IMR-90 (cell line): ENCODE measurements at regions not wholly inside any gene's neighbourhood (a gene's known extent, or its start where the extent isn't known, plus 50 kb on each side); places are given as distances from the start of the nearest gene placed in this dataset.
A peak's percentile ranks its signal among the peaks of the same experiment; 100 is the strongest.

Experiments used
- ATAC-seq: fragments of 200-7000 bp; cut with Tn5 transposase; 2 replicates; pipeline ENCODE4 v1.9.1; 2020; ENCODE audit warnings: low read depth, mild to moderate bottlenecking, moderate library complexity
- BruUV-seq: library from RNA; stranded (reverse); fragments of 400-500 nt; replicated peaks from 2 replicates; lab custom pipeline; 2021; lab: Mats Ljungman, UMichigan
- CTCF ChIA-PET: fragments of 300-600 bp; formaldehyde crosslinking; extraction: SDS; loops from one replicate; lab custom pipeline; 2021; ENCODE audit warnings: antibody characterized with exemption; lab: Yijun Ruan, JAX
- POLR2A ChIA-PET: fragments of 300-600 bp; sonication (Branson Sonifier 250); formaldehyde crosslinking; loops from one replicate; lab custom pipeline; 2022; ENCODE audit warnings: antibody characterized with exemption; ENCODE audit not compliant: unreplicated experiment; lab: Charles Lee
- DNase-seq: peaks from one replicate; pipeline ENCODE4 v3.0.0; 2013
- H2AFZ ChIP-seq: replicated peaks from 2 replicates; pipeline ENCODE3; 2013; ENCODE audit warnings: low read length, mild to moderate bottlenecking; ENCODE audit not compliant: poor library complexity
- H2AK5ac ChIP-seq: 2 replicates; pipeline ENCODE4 v1.6.1; 2013; ENCODE audit warnings: low read depth, low read length, inconsistent platforms
- H2AK9ac ChIP-seq: replicated peaks from 2 replicates; pipeline ENCODE3; 2013; ENCODE audit warnings: mild to moderate bottlenecking, low read depth, low read length, moderate library complexity; ENCODE audit not compliant: poor library complexity
- H2BK120ac ChIP-seq: 2 replicates; pipeline ENCODE4 v1.6.1; 2013; ENCODE audit warnings: low read depth, low read length, inconsistent platforms
- H2BK15ac ChIP-seq: 3 replicates; pipeline ENCODE4 v1.6.1; 2013; ENCODE audit warnings: low read depth, low read length, inconsistent platforms
- H2BK20ac ChIP-seq: 2 replicates; pipeline ENCODE4 v1.6.1; 2013; ENCODE audit warnings: low read depth, mild to moderate bottlenecking, inconsistent platforms, low read length, moderate library complexity
- H2BK5ac ChIP-seq: 2 replicates; pipeline ENCODE4 v1.6.1; 2013; ENCODE audit warnings: mild to moderate bottlenecking, low read depth, low read length, inconsistent platforms; ENCODE audit not compliant: poor library complexity, severe bottlenecking
- H3K14ac ChIP-seq: replicated peaks from 2 replicates; pipeline ENCODE4 v1.6.1; 2013; ENCODE audit warnings: low read depth, low read length, inconsistent platforms
- H3K18ac ChIP-seq: 2 replicates; pipeline ENCODE4 v1.6.1; 2013; ENCODE audit warnings: low read depth, low read length, control low read depth
- H3K23ac ChIP-seq: 2 replicates; pipeline ENCODE4 v1.6.1; 2013; ENCODE audit warnings: low read depth, low read length, inconsistent platforms
- H3K27ac ChIP-seq: 2 replicates; pipeline ENCODE4 v1.5.1; 2013; ENCODE audit warnings: mild to moderate bottlenecking, control low read depth, low read length; ENCODE audit not compliant: insufficient read depth
- H3K27me3 ChIP-seq: 2 replicates; pipeline ENCODE4 v1.6.1; 2013; ENCODE audit warnings: low read length; ENCODE audit not compliant: control insufficient read depth, insufficient read depth
- H3K36me3 ChIP-seq: 2 replicates; pipeline ENCODE4 v1.6.1; 2013; ENCODE audit warnings: low read length, mixed read lengths; ENCODE audit not compliant: control insufficient read depth, insufficient read depth
- H3K4ac ChIP-seq: 2 replicates; pipeline ENCODE4 v1.6.1; 2013; ENCODE audit warnings: low read depth, low read length, inconsistent platforms
- H3K4me1 ChIP-seq: 2 replicates; pipeline ENCODE4 v1.6.1; 2013; ENCODE audit warnings: low read length, mixed read lengths; ENCODE audit not compliant: control insufficient read depth, insufficient read depth
- H3K4me2 ChIP-seq: 2 replicates; pipeline ENCODE4 v1.6.1; 2013; ENCODE audit warnings: low read depth, mild to moderate bottlenecking, control low read depth, low read length, moderate library complexity
- H3K4me3 ChIP-seq: 2 replicates; pipeline ENCODE4 v1.5.1; 2013; ENCODE audit warnings: low read depth, mild to moderate bottlenecking, control low read depth, low read length, moderate library complexity; ENCODE audit not compliant: insufficient read depth
- H3K56ac ChIP-seq: 2 replicates; pipeline ENCODE4 v1.6.1; 2013; ENCODE audit warnings: low read length, inconsistent platforms; ENCODE audit not compliant: insufficient read depth; ENCODE audit errors: extremely low read depth
- H3K79me1 ChIP-seq, 2 experiments: 2 replicates each; pipeline ENCODE4 v1.6.1; 2013; ENCODE audit warnings: low read length in 2 of 2, inconsistent platforms in 1 of 2, low read depth in 1 of 2
- H3K9ac ChIP-seq: 2 replicates; pipeline ENCODE4 v1.6.1; 2013; ENCODE audit warnings: low read depth, low read length, control low read depth
- H3K9me1 ChIP-seq: 2 replicates; pipeline ENCODE4 v1.6.1; 2013; ENCODE audit warnings: low read length, inconsistent platforms; ENCODE audit not compliant: insufficient read depth
- H3K9me3 ChIP-seq: 2 replicates; pipeline ENCODE4 v1.6.1; 2013; ENCODE audit warnings: low read length; ENCODE audit not compliant: control insufficient read depth, insufficient read depth
- H4K20me1 ChIP-seq: 2 replicates; pipeline ENCODE4 v1.6.1; 2013; ENCODE audit warnings: low read length, inconsistent platforms; ENCODE audit not compliant: insufficient read depth
- H4K5ac ChIP-seq: 2 replicates; pipeline ENCODE4 v1.6.1; 2013; ENCODE audit warnings: mild to moderate bottlenecking, low read depth, low read length, control low read depth
- H4K8ac ChIP-seq, 2 experiments: 2 replicates each; pipeline ENCODE4 v1.6.1; 2013; ENCODE audit warnings: low read depth in 2 of 2, low read length in 2 of 2, control low read depth in 1 of 2, inconsistent platforms in 1 of 2
- H4K91ac ChIP-seq: 2 replicates; pipeline ENCODE4 v1.6.1; 2013; ENCODE audit warnings: low read depth, low read length, inconsistent platforms; ENCODE audit not compliant: insufficient read depth
- BHLHE40 ChIP-seq: fragments of 150-350 bp; IDR thresholded peaks from 2 replicates; pipeline ENCODE4 v1.6.1; 2016; ENCODE audit warnings: mild to moderate bottlenecking, low read depth, low read length
- CEBPB ChIP-seq: IDR thresholded peaks from 2 replicates; pipeline ENCODE4 v1.6.1; 2012; ENCODE audit warnings: low read depth, low read length, improper control_type of control experiment
- CHD1 ChIP-seq: IDR thresholded peaks from 2 replicates; pipeline ENCODE4 v1.6.1; 2012; ENCODE audit warnings: low read depth, low read length, improper control_type of control experiment
- CTCF ChIP-seq: conservative IDR thresholded peaks from 2 replicates; pipeline ENCODE4 v1.5.1; 2012; ENCODE audit warnings: mild to moderate bottlenecking, low read depth, low read length, improper control_type of control experiment
- ELK1 ChIP-seq: fragments of 150-350 bp; IDR thresholded peaks from 2 replicates; pipeline ENCODE4 v1.6.1; 2016; ENCODE audit warnings: low read depth, mild to moderate bottlenecking, low read length, moderate library complexity, borderline replicate concordance
- FOS ChIP-seq: fragments of 150-350 bp; IDR thresholded peaks from 2 replicates; pipeline ENCODE4 v1.6.1; 2016; ENCODE audit warnings: low read depth, low read length
- MAFK ChIP-seq: IDR thresholded peaks from 2 replicates; pipeline ENCODE4 v1.6.1; 2012; ENCODE audit warnings: low read depth, low read length, improper control_type of control experiment
- MAZ ChIP-seq: IDR thresholded peaks from 2 replicates; pipeline ENCODE4 v1.6.1; 2012; ENCODE audit warnings: low read depth, mild to moderate bottlenecking, low read length, improper control_type of control experiment, moderate library complexity, borderline replicate concordance
- MXI1 ChIP-seq: IDR thresholded peaks from 2 replicates; pipeline ENCODE4 v1.6.1; 2012; ENCODE audit warnings: low read depth, mild to moderate bottlenecking, low read length, moderate library complexity, borderline replicate concordance
- NFE2L2 ChIP-seq: fragments of 150-350 bp; IDR thresholded peaks from 2 replicates; pipeline ENCODE4 v1.6.1; 2016; ENCODE audit warnings: low read depth, mild to moderate bottlenecking, low read length
- POLR2A ChIP-seq: IDR thresholded peaks from 2 replicates; pipeline ENCODE4 v1.6.1; 2012; ENCODE audit warnings: mild to moderate bottlenecking, low read depth, low read length
- RAD21 ChIP-seq: IDR thresholded peaks from 2 replicates; pipeline ENCODE4 v1.6.1; 2012; ENCODE audit warnings: low read length, improper control_type of control experiment
- RCOR1 ChIP-seq: IDR thresholded peaks from 2 replicates; pipeline ENCODE4 v1.6.1; 2012; ENCODE audit warnings: mild to moderate bottlenecking, low read length, improper control_type of control experiment; ENCODE audit not compliant: insufficient replicate concordance
- RFX5 ChIP-seq: IDR thresholded peaks from 2 replicates; pipeline ENCODE4 v1.8.0; 2012; ENCODE audit warnings: low read depth, mild to moderate bottlenecking, low read length, moderate library complexity
- SMC3 ChIP-seq: fragments of 150-350 bp; IDR thresholded peaks from 2 replicates; pipeline ENCODE4 v1.6.1; 2016; ENCODE audit warnings: low read depth, mild to moderate bottlenecking, antibody characterized with exemption, low read length, moderate library complexity
- USF2 ChIP-seq: fragments of 150-350 bp; IDR thresholded peaks from 2 replicates; pipeline ENCODE4 v1.6.1; 2017; ENCODE audit warnings: mild to moderate bottlenecking, antibody characterized with exemption, low read length, low read depth
- WGBS, 2 experiments: methylation state at CpG; one replicate each; pipeline versions ENCODE4 v1.1.5 to v1.1.7; 2013; ENCODE audit warnings: missing lambda C conversion rate in 2 of 2; ENCODE audit not compliant: insufficient read length in 1 of 2; ENCODE audit errors: extremely low coverage in 2 of 2; 5-methylcytosine and 5-hydroxymethylcytosine counted together
- dilution Hi-C: fragments of 300-500 bp; cut with HindIII; formaldehyde crosslinking; loops from one replicate; pipeline ENCODE4 v1.14.3; 2018; ENCODE audit warnings: low sequenced_read_pairs; ENCODE audit not compliant: unreplicated experiment
- in situ Hi-C: fragments of 300-500 bp; cut with MboI; formaldehyde crosslinking; loops from 3 replicates; pipeline ENCODE4 v1.14.3; 2019; ENCODE audit warnings: low sequenced_read_pairs, inconsistent platforms, mixed read lengths
- intact Hi-C: fragments of 100-400 bp; cut with micrococcal nuclease; formaldehyde crosslinking; loops from 2 replicates; pipeline ENCODE4 v1.10.0; 2022

- peak overlapping the region; percentile 55 for H2AK9ac ChIP-seq
- CTCF ChIA-PET = interaction anchor here (0.9 to 2.0 kb wide), 2 partner anchors 10 to 1051 kb away, joined by 3 to 6 read pairs; no protein-coding TSS in a partner anchor
- peak overlapping the region; percentile 90 for H3K4ac ChIP-seq
- H4K5ac ChIP-seq = peak overlapping the region; percentile 69; the same call in 1 of the 2 replicates
- peak overlapping the region; percentile 67; the same call in 1 of the 2 replicates for H3K4me2 ChIP-seq
- POLR2A ChIA-PET = no interaction called here
- no peaks in the 10 kb centered on the region for H3K27me3 ChIP-seq
- peak overlapping the region; percentile 85 for H3K14ac ChIP-seq
- H3K4me3 ChIP-seq = no peak overlapping the region
- no peak overlapping the region for H2AFZ ChIP-seq
- DNase-seq = peak; percentile 98
- in situ Hi-C loops = no loop called here
- peak overlapping the region; percentile 97 for H3K23ac ChIP-seq
- peak overlapping the region; percentile 54; the same call in 1 of the 2 replicates for H2AK5ac ChIP-seq
- no peaks in the 10 kb centered on the region for H3K79me1 ChIP-seq
- H2BK15ac ChIP-seq = peak overlapping the region; percentile 79; the same call in 1 of the 3 replicates
- 0 out of 2 replicates have a peak, but pooled peaks cover 6% of the 10 kb centered on the region for H3K9me1 ChIP-seq
- H4K20me1 ChIP-seq = no peaks in the 10 kb centered on the region
- H3K27ac ChIP-seq = peak overlapping the region; percentile 86
- no peaks in the 10 kb centered on the region for H3K9me3 ChIP-seq
- dilution Hi-C loops = no loop called here
- H4K8ac ChIP-seq = peak overlapping the region; percentile 34 to 90
- H4K91ac ChIP-seq = peak overlapping the region; percentile 86
- TF ChIP-seq ELK1 (no peak), CTCF (no peak), CEBPB (no peak), SMC3 (no peak), RAD21 (peak; percentile 21), MXI1 (no peak), MAZ (peak; percentile 17; the same call in 1 of the 2 replicates), FOS (peak; percentile 25; the same call in 1 of the 2 replicates), USF2 (no peak), NFE2L2 (peak; percentile 40; the same call in 1 of the 2 replicates), RFX5 (no peak), POLR2A (no peak), MAFK (peak; percentile 12; the same call in 1 of the 2 replicates), CHD1 (no peak), RCOR1 (peak; percentile 65), BHLHE40 (peak; percentile 47)
- H2BK20ac ChIP-seq = peak overlapping the region; percentile 97
- whole genome bisulfite sequencing, 2 experiments = 10% methylated on average over 2 of the region's 3 CpGs; no CpG with 5 or more reads in 1 of the 2 experiments
- intact Hi-C loops = loop anchor here (2.0 kb wide), 1 partner anchor 14 kb away; no protein-coding TSS in a partner anchor
- no peaks in the 10 kb centered on the region for H3K36me3 ChIP-seq
- H3K4me1 ChIP-seq = peaks cover 16% of the 10 kb centered on the region
- peak overlapping the region; percentile 33; the same call in 1 of the 2 replicates for H3K9ac ChIP-seq
- peak; percentile 87 for ATAC-seq
- H3K56ac ChIP-seq = peak overlapping the region; percentile 93
- peak overlapping the region; percentile 97 for H2BK120ac ChIP-seq
- peak overlapping the region; percentile 98 for H2BK5ac ChIP-seq
- BruUV-seq = no TSS peak
- H3K18ac ChIP-seq = peak overlapping the region; percentile 86
These were observed 1045.9 kb downstream of the MCTP2 start for GRCh38 chr15:95277266-95277665.
